Small intestine (tissue), 7 donors: ENCODE measurements at regions not wholly inside any gene's neighbourhood (a gene's known extent, or its start where the extent isn't known, plus 50 kb on each side); places are given as distances from the start of the nearest gene placed in this dataset.

ENCODE experiments used
- DNase-seq, 2 donors: peaks; one replicate each; pipeline versions ENCODE4 v3.0.0 to v3.0.0-alpha.2; 2013
- FAIRE-seq: peaks from 2 replicates; lab custom pipeline; 2012; peaks lifted over from hg19 to GRCh38; lab: Jason Lieb, UNC
- H3K27ac ChIP-seq, 3 donors: one replicate each; pipeline ENCODE4 v1.5.1; 2013; ENCODE audit warnings: low read length in 2 of 3, mild to moderate bottlenecking in 2 of 3, control low read depth in 1 of 3, inconsistent platforms in 1 of 3, low read depth in 1 of 3, moderate library complexity in 1 of 3
- H3K27me3 ChIP-seq, 3 donors: one replicate each; pipeline ENCODE4 v1.6.1; 2013; ENCODE audit warnings: low read length in 3 of 3, inconsistent platforms in 1 of 3; ENCODE audit not compliant: control insufficient read depth in 3 of 3, insufficient read depth in 3 of 3
- H3K36me3 ChIP-seq, 3 donors: one replicate each; pipeline ENCODE4 v1.6.1; 2013; ENCODE audit warnings: low read length in 3 of 3, inconsistent platforms in 1 of 3, low read depth in 1 of 3, mild to moderate bottlenecking in 1 of 3, moderate library complexity in 1 of 3; ENCODE audit not compliant: control insufficient read depth in 3 of 3, insufficient read depth in 2 of 3
- H3K4me1 ChIP-seq, 3 donors: one replicate each; pipeline ENCODE4 v1.6.1; 2013; ENCODE audit warnings: low read length in 2 of 3, inconsistent platforms in 1 of 3, low read depth in 1 of 3, mild to moderate bottlenecking in 1 of 3, moderate library complexity in 1 of 3; ENCODE audit not compliant: control insufficient read depth in 3 of 3, insufficient read depth in 2 of 3
- H3K4me3 ChIP-seq, 3 donors: one replicate each; pipeline ENCODE4 v1.5.1; 2013; ENCODE audit warnings: low read length in 3 of 3, control low read depth in 1 of 3, inconsistent platforms in 1 of 3, low read depth in 1 of 3, mild to moderate bottlenecking in 1 of 3, moderate library complexity in 1 of 3
- H3K9me3 ChIP-seq, 2 donors: one replicate each; pipeline ENCODE4 v1.6.1; 2013; ENCODE audit warnings: low read depth in 1 of 2, low read length in 1 of 2; ENCODE audit not compliant: control insufficient read depth in 2 of 2, insufficient read depth in 1 of 2
- WGBS, 3 donors: extraction: QIAGEN DNeasy Blood & Tissue Kit; methylation state at CpG; one replicate each; pipeline ENCODE4 v1.1.7; 2013; 5-methylcytosine and 5-hydroxymethylcytosine counted together
- donor health status: healthy with polysubstance abuse.
- donor health status: control.
- donor health status: control.
- donor health status: Bipolar disorder and iron deficiency.
- donor health status: healthy.

DNA sequence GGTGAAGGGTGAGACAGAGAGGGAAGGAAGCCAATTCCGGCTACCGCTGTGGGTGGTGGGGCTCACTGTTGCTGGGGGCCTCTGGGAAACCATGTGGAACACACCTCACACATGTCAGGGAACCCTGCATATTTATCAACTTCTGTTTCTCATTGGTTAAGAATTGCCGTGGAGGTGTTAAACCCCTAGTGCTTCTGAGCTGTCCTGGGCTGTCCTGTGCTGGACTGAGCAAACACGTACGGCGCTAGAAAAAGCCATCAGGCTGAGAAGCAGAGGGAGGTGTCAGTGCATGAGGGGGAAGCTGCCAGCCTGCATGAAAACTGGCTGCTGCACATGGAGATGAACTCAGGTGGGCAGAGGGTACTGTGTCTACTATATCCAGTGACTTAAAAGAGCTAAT, 103.9 kb upstream of the JAG1 start:
- Histone ChIP-seq H3K9me3 (no peaks in the 10 kb centered on the region), H3K4me3 (no peak overlapping the region), H3K27me3 (no peaks in the 10 kb centered on the region), H3K27ac (no peak overlapping the region), H3K4me1 (no peaks in the 10 kb centered on the region), H3K36me3 (no peaks in the 10 kb centered on the region)
- 86 to 89% (median 87%) methylated on average over 6 of the region's 6 CpGs for WGBS, 3 donors
- no peak for DNase-seq
- FAIRE-seq = no peak

DNA sequence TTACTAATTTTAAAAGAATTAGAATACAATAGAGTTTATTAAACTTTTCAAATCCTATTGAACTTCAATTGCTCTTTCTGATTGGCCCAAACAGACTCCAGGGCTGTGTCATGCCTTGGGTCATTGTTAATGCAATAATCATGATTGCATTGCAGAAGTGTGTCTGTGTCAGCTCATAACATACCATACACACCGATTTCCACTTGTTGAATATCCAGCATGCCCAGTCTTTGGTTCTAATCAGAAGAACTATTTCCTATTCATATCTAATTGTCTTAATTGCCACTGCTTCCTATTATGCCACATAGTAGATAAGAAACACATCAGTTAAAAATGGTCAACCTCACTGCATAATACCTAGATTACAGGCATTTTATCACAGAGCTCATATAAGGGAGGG, 106.1 kb upstream of the JAG1 start:
- DNase-seq (peak in 1 of 2 donors; percentile 23), FAIRE-seq (no peak)
- H3K27ac ChIP-seq = no peak overlapping the region
- 12 to 47% (median 26%) methylated on average over 1 of the region's 1 CpG for WGBS, 3 donors
- no peak overlapping the region for H3K4me3 ChIP-seq
- peaks cover 0 to 6% (median 0%) of the 10 kb centered on the region in 3 donors for H3K4me1 ChIP-seq
- H3K36me3 ChIP-seq = no peaks in the 10 kb centered on the region
- no peaks in the 10 kb centered on the region for H3K9me3 ChIP-seq
- no peaks in the 10 kb centered on the region for H3K27me3 ChIP-seq

DNA sequence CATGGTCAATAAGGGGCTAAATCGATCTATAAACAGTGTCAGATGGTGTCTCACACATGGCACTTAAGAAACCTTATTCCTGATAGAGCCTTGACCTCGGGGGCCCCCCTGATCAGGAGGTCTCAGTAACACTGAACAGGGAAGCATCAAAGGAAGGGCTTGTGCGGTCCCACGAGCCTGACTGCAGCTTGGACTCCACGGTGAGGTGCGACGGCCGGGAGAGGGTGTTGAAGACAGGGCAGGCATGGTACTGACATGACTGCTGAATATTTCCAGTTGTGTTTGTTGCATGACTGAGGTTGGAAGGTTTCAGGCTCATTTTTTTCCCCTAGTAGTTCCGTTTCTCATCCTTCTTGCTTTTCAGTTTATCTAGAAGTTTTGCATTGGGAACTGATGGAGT, 107.1 kb upstream of the JAG1 start:
- Histone ChIP-seq H3K27ac (no peak overlapping the region), H3K4me1 (peaks cover 0 to 6% (median 0%) of the 10 kb centered on the region in 3 donors), H3K36me3 (no peaks in the 10 kb centered on the region), H3K4me3 (no peak overlapping the region), H3K9me3 (no peaks in the 10 kb centered on the region), H3K27me3 (no peaks in the 10 kb centered on the region)
- no peak for DNase-seq
- FAIRE-seq = no peak
- 77 to 88% (median 80%) methylated on average over 9 of the region's 9 CpGs for WGBS, 3 donors

DNA sequence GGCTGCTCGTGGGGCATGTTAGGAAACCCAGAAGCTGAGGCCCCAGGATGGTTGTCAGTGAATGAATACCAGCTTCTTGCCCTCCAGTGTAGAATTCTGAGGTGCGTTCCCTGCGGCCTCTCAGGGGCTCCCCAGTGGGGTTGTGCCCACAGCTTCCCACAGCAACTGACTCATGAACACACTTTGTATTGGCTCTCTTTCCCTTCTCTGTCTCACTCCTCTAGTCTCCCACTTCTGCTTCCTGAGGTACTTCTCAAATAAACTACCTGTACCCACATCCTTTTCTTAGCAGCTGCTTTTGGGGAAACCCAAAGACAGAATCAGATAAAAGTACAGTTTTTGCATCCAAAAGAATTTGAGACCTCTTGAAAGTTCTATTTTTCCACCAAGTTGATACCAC, 107.7 kb upstream of the JAG1 start:
- 76 to 85% (median 76%) methylated on average over 3 of the region's 3 CpGs for WGBS, 3 donors
- no peak for FAIRE-seq
- Histone ChIP-seq H3K27me3 (no peaks in the 10 kb centered on the region), H3K27ac (no peak overlapping the region), H3K9me3 (no peaks in the 10 kb centered on the region), H3K36me3 (no peaks in the 10 kb centered on the region), H3K4me1 (peaks cover 0 to 6% (median 0%) of the 10 kb centered on the region in 3 donors), H3K4me3 (no peak overlapping the region)
- DNase-seq = no peak

GRCh38 chr20:10783707-10784553, 110.1 kb upstream of the JAG1 start:
- H3K36me3 ChIP-seq = no peaks in the 10 kb centered on the region
- H3K27me3 ChIP-seq = no peaks in the 10 kb centered on the region
- WGBS, 3 donors = 33 to 59% (median 40%) methylated on average over 4 of the region's 4 CpGs
- DNase-seq (peak in 1 of 2 donors; percentile 54), FAIRE-seq (no peak)
- no peak overlapping the region for H3K27ac ChIP-seq
- H3K4me1 ChIP-seq = peaks cover 0 to 6% (median 0%) of the 10 kb centered on the region in 3 donors
- H3K9me3 ChIP-seq = no peaks in the 10 kb centered on the region
- H3K4me3 ChIP-seq = no peak overlapping the region

DNA sequence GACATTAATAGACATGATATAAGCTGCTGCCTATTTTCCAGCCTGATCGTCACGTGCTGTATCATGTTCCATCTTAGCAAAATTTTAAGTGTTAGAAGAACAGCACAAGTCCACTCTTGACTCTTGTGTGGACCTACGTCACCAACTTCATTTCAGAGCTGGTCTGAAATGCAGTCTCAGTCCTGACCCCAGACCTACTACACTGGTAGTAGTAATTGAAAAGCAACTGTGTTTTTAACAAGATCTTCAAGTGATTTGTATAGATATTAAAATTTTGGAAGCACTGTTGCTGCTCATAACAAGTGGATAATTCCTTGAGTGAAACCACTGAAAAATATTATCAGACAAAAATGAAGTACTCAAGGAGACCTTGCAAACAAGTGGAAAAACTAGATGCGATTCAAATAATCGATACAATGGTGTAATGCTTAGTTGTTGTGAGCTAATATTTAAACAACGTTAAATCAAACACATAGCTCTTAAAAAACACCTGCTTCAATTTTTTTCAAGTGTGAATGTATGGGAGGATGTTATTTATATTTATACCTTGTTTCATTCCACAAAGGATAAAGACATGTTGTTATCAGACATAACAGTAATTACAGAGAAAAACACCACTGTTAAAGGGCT, 110.9 kb upstream of the JAG1 start:
- no peaks in the 10 kb centered on the region for H3K27me3 ChIP-seq
- no peak overlapping the region for H3K27ac ChIP-seq
- no peaks in the 10 kb centered on the region for H3K9me3 ChIP-seq
- 45 to 83% (median 63%) methylated on average over 6 of the region's 6 CpGs for WGBS, 3 donors
- no peak for DNase-seq
- H3K4me1 ChIP-seq = peaks cover 0 to 6% (median 0%) of the 10 kb centered on the region in 3 donors
- no peak overlapping the region for H3K4me3 ChIP-seq
- FAIRE-seq = no peak
- H3K36me3 ChIP-seq = no peaks in the 10 kb centered on the region

DNA sequence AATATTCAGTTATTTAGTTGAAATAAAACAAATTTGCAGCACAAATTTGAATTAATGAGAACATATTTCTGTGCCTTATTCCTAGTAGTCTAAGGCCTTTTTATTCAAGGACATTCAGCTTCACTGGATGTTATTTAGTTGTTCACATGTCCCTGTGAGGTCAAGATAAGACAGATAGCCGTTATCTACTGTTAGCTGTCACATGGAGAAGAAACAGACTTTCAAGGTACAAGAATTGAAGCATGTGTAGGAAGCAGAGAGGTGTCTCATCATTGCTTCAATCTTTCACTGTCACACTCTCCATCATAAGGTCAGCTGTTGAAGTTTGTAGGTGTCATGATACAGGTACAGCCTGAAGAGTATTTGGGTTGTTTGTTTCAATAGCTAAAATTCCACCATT, 112.9 kb upstream of the JAG1 start:
- no peak overlapping the region for H3K4me3 ChIP-seq
- no peaks in the 10 kb centered on the region for H3K9me3 ChIP-seq
- no peaks in the 10 kb centered on the region for H3K27me3 ChIP-seq
- H3K4me1 ChIP-seq = peaks cover 0 to 6% (median 0%) of the 10 kb centered on the region in 3 donors
- DNase-seq = peak in 1 of 2 donors; percentile 17
- H3K36me3 ChIP-seq = no peaks in the 10 kb centered on the region
- no peak overlapping the region for H3K27ac ChIP-seq
- 55 to 78% (median 69%) methylated on average over 1 of the region's 1 CpG for WGBS, 3 donors
- no peak for FAIRE-seq

GRCh38 chr20:10788055-10788454, 114.3 kb upstream of the JAG1 start:
- FAIRE-seq (no peak), DNase-seq (no peak)
- no peak overlapping the region for H3K27ac ChIP-seq
- no peak overlapping the region for H3K4me3 ChIP-seq
- WGBS, 3 donors = 74 to 84% (median 84%) methylated on average over 2 of the region's 2 CpGs
- no peaks in the 10 kb centered on the region for H3K27me3 ChIP-seq
- H3K9me3 ChIP-seq = no peaks in the 10 kb centered on the region
- no peaks in the 10 kb centered on the region for H3K36me3 ChIP-seq
- peaks cover 0 to 6% (median 0%) of the 10 kb centered on the region in 3 donors for H3K4me1 ChIP-seq
